Rectal smooth muscle tissue (tissue), 1 donor: ENCODE measurements at regions not wholly inside any gene's neighbourhood (a gene's known extent, or its start where the extent isn't known, plus 50 kb on each side); places are given as distances from the start of the nearest gene placed in this dataset.

Experiments used
- H3K27ac ChIP-seq: one replicate; pipeline ENCODE4 v1.7.0; 2013; ENCODE audit warnings: low read depth, low read length, inconsistent platforms
- H3K27me3 ChIP-seq: one replicate; pipeline ENCODE4 v1.7.0; 2013; ENCODE audit warnings: low read length; ENCODE audit not compliant: control insufficient read depth, insufficient read depth
- H3K36me3 ChIP-seq: one replicate; pipeline ENCODE4 v1.7.0; 2013; ENCODE audit warnings: low read length; ENCODE audit not compliant: control insufficient read depth, insufficient read depth
- H3K4me1 ChIP-seq: one replicate; pipeline ENCODE4 v1.7.0; 2013; ENCODE audit warnings: low read length; ENCODE audit not compliant: control insufficient read depth, insufficient read depth
- H3K4me3 ChIP-seq: one replicate; pipeline ENCODE4 v1.7.0; 2013; ENCODE audit warnings: low read length
- H3K9ac ChIP-seq: one replicate; pipeline ENCODE4 v1.7.0; 2013; ENCODE audit warnings: low read length

DNA sequence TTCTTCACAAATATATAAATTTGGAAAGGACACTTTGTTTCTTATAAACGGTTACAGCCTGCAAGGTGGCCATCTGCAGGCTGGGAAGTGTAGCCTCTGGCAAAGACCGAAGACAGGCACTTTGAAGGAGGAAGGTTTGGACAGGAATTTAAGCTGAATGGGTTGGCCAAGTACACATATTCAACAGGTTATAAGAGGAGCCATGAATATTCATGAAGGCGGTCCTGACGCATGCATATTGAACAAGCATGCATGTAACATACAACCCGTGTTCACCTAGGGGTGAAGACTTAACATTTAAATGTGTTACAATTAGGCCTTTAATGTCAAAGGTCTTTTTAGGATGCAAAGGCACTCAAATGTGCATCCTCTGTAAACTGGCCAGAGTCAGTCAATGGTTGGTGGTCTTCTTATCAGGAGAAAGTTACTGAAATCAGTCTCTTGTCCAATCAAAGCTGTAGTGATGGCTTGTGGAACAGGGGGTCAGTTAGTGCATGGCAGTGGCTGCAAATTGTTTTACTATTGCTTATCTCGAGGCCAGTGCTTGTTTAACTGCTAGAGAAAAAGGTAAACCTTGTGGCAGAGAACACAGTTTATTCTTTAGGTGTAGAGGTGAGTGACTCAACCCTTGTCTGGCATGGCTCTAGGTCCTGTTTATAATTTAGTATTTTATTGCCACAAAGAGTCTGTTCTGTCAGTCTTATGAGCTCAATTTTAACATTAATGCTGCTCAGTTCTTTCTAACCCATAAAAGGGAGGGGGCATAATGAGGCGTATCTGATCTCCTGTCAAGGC lies 70.3 kb upstream of the F3 start:
- Histone ChIP-seq H3K9ac (no peak overlapping the region), H3K27me3 (no peaks in the 10 kb centered on the region), H3K36me3 (no peaks in the 10 kb centered on the region), H3K4me3 (no peak overlapping the region), H3K4me1 (no peaks in the 10 kb centered on the region), H3K27ac (no peak overlapping the region)

DNA sequence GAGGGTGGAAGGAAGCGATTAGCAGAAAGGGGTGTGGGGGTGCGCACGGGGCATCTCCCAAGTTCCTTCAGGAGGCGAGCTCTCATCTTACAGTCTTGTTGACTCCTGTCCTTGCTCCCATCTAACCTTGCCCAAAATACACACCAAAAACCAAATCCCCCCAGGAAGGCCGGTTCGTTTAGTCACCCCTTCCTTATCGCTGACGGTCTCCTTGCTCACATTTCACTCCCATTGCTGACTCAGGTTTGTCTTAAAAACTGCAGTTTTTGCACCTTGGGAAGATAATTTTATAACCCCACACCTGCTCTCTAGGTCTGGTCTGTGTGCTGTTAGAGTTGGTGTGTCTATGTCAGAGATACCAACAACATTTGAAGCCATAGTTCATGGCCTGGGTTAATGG lies 68.1 kb upstream of the F3 start:
- H3K9ac ChIP-seq: no peak overlapping the region
- no peaks in the 10 kb centered on the region for H3K27me3 ChIP-seq
- H3K4me1 ChIP-seq: no peaks in the 10 kb centered on the region
- no peaks in the 10 kb centered on the region for H3K36me3 ChIP-seq
- no peak overlapping the region for H3K4me3 ChIP-seq
- H3K27ac ChIP-seq: no peak overlapping the region

DNA sequence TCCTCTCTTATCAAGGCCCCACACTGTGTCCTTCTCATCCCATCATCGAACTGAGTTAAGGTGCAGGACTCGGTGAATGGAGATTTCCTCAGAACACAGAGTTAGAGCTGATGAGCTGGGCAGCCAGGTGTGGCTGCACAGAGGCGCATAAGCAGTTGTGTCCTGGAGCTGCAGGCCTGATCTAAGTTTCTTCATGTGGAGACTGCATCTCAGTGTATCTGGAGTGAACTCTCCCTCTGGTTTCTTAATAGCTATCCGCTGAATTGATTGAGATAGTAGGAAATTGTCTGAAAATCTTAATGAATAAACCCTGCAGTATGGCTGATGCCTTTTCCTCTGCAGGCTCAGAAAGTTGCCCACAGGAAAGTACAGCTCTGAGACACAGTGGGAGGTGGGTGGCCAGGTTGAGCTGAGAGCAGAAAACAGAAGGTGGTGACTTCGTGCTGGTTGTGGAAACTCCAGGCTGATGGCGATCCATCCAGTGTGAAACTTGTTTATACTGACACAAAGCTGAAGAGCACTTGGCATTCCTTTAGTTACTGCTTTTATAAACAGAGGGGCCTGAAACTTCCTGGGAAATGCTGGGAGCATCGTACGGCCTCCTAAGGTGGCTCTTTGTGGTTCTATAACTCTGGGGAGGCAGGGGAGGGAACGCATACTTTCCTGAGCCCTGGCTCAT lies 67.4 kb upstream of the F3 start:
- no peak overlapping the region for H3K4me3 ChIP-seq
- H3K4me1 ChIP-seq: no peaks in the 10 kb centered on the region
- H3K27ac ChIP-seq: no peak overlapping the region
- no peaks in the 10 kb centered on the region for H3K36me3 ChIP-seq
- no peaks in the 10 kb centered on the region for H3K27me3 ChIP-seq
- no peak overlapping the region for H3K9ac ChIP-seq

DNA sequence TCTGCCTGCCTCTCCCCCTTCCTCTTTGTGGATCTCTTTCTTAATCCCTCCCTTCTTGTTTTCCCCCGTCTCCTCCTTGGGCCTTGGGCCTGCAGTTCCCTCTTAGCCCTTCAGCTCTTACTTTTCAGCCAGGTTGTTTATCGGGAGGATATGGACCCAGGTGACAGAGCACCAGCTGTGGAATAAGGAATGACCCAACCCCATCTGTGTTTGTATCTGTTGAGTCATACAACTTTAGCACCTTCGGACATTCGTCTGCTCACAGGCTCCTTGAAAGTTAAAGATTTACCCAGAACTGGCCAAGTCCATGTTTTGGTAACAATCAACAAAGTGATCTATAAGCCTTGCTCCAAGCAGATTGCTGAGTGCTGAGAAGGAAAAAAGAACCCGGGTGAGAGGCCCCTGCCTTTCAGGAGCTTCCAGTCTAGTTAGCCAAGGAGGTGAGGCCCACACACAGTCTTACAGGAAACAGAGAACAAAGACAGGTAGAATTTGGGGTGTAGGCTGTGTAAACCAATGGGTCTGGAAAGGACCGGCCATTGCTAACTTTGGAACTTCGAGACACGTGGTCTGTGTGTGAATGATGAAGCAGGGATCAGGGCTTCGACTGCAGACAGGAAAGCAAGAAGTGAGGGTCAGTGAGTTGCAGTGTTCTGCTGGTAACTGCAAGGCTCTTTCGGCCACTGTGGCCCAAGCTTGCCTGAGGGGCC lies 66.7 kb upstream of the F3 start:
- Histone ChIP-seq H3K4me1 (no peaks in the 10 kb centered on the region), H3K36me3 (no peaks in the 10 kb centered on the region), H3K4me3 (no peak overlapping the region), H3K27me3 (no peaks in the 10 kb centered on the region), H3K9ac (no peak overlapping the region), H3K27ac (no peak overlapping the region)

DNA sequence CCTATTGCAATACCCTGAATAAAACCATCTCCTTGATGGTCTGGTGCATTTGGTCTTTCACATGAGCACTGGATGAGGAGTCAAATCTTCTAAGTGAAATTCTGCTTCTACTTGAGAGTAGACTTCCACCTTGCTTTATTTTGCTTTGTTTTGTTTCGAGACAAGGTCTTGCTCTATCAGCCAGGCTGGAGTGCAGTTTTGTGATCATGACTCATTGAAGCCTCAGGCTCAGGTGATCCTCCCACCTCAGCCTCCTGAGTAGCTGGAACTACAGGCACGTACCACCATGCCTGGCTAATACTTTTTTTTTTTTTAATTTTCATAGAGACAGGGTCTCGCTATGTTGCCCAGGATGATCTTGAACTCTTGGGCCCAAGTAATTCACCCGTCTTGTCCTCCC lies 65.8 kb upstream of the F3 start:
- Histone ChIP-seq H3K9ac (no peak overlapping the region), H3K27me3 (no peaks in the 10 kb centered on the region), H3K4me3 (no peak overlapping the region), H3K27ac (no peak overlapping the region), H3K36me3 (no peaks in the 10 kb centered on the region), H3K4me1 (no peaks in the 10 kb centered on the region)

DNA sequence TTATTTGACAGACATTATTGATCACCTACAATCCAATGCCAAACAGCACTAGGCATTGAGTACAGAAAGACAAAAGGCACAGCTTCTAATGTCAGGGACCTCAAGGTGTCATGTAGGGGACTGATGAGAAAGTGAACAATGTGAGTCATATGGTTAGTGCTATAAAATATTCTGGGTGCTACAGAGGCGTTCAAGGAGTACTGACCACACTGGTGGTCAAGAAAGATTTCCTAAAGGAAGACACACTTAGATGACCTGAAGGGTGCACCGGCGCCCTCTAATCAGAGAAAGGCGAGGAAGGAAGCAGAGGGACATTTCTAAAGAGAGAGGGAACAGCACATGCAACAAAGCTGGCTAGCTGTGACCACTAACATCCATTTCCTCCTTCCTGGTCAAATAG lies 64.9 kb upstream of the F3 start:
- Histone ChIP-seq H3K4me3 (no peak overlapping the region), H3K27me3 (no peaks in the 10 kb centered on the region), H3K36me3 (no peaks in the 10 kb centered on the region), H3K4me1 (no peaks in the 10 kb centered on the region), H3K9ac (no peak overlapping the region), H3K27ac (no peak overlapping the region)

DNA sequence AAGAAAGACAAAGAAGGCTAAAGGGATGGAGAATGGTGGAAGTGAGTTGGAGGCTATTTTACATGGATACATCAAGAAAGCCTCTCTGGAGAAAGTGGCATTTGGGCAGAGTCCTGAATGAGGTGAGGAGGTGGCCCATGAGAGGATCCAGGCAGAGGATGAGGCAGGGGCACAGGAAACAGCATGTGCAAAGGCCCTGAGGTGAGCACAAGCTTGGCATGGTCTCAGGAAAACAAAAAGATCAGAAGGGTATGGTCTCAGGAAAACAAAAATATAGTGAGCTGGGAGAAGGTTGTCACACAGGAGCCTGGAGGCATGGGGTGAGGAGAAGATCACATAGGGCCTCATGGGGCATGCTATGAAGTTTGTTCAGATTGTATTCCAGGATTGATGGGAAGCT lies 62.1 kb upstream of the F3 start:
- H3K4me1 ChIP-seq: no peaks in the 10 kb centered on the region
- H3K9ac ChIP-seq: no peak overlapping the region
- H3K27me3 ChIP-seq: no peaks in the 10 kb centered on the region
- no peak overlapping the region for H3K27ac ChIP-seq
- no peaks in the 10 kb centered on the region for H3K36me3 ChIP-seq
- H3K4me3 ChIP-seq: no peak overlapping the region

DNA sequence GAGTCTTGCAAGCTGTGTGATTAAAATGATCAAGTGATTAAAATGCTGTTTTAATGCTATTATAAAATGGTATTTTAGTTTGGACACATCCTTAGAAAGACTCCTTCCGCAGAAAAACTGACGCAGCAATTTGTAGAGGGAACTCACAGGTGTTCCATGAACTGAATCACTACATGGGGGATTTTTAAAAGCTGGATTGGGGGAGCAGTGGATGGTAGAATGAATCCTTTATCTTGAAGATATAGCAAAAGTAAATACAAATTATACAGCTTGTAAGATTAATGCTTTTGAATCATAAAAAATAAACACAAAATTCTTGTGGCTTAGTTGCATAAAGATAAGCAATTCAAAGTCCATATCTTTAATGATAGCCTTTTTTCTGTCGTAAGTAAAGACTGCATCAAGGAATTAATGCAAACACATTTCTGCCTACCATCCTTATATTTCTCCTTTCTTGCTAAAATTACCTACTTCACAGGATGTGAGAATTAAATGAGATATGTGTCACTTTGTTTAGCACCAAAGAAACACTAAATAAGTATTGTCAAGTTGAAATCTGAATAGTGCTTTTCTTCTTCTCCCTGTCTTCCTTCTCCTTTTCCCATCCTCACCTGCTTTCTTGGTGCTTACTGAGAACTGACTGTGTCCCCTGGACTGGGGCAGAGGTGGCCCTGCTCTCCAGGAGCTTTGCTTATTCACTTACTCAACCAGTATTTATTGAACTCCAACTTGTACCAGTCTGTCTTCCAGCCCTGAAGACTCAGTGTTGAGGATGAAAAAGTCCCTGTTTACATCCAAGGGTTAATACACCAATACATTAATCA lies 61.5 kb upstream of the F3 start:
- Histone ChIP-seq H3K9ac (no peak overlapping the region), H3K4me1 (no peaks in the 10 kb centered on the region), H3K27me3 (no peaks in the 10 kb centered on the region), H3K36me3 (no peaks in the 10 kb centered on the region), H3K4me3 (no peak overlapping the region), H3K27ac (no peak overlapping the region)

DNA sequence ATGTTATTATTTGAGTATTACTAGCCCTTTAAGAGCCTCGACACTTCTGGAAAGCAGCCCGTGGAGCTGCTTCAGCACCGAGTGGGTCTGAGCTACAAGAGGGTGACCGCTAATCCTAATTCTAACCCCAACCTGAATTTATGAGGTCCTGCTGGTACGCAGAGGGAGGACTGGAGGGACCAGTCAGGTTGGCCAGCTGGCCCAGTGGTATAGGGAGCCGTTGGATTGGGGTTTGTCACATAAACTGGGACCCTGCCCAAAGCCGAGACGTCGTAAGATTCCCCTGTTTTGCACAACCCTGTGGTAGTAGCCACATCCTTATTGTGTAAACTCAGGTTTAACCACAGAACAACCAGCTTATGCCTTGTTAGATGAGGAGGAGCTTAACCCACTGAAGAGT lies 60.8 kb upstream of the F3 start:
- Histone ChIP-seq H3K36me3 (no peaks in the 10 kb centered on the region), H3K4me1 (no peaks in the 10 kb centered on the region), H3K9ac (no peak overlapping the region), H3K4me3 (no peak overlapping the region), H3K27me3 (no peaks in the 10 kb centered on the region), H3K27ac (no peak overlapping the region)

DNA sequence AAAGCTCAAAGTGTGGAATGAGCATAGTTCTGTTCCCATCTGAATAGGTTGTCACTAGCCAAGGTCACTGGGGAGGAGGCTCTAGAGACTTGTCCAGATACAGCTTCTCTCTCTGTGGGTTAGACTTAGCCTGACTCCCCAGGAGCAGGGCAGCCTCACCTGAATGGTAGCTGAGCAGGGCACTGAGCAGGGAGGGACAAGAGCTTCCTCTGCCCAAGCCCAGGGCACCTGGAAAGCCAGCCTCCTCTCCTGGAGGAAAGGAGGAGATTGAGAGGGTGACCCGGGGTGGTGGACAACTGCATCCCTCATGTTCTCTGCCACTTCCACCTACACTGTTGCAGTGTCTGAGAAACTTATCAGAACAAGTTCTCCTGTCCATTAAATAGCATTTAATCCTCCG lies 59.0 kb upstream of the F3 start:
- H3K4me1 ChIP-seq: no peaks in the 10 kb centered on the region
- no peak overlapping the region for H3K9ac ChIP-seq
- no peaks in the 10 kb centered on the region for H3K36me3 ChIP-seq
- H3K27me3 ChIP-seq: no peaks in the 10 kb centered on the region
- no peak overlapping the region for H3K27ac ChIP-seq
- no peak overlapping the region for H3K4me3 ChIP-seq

DNA sequence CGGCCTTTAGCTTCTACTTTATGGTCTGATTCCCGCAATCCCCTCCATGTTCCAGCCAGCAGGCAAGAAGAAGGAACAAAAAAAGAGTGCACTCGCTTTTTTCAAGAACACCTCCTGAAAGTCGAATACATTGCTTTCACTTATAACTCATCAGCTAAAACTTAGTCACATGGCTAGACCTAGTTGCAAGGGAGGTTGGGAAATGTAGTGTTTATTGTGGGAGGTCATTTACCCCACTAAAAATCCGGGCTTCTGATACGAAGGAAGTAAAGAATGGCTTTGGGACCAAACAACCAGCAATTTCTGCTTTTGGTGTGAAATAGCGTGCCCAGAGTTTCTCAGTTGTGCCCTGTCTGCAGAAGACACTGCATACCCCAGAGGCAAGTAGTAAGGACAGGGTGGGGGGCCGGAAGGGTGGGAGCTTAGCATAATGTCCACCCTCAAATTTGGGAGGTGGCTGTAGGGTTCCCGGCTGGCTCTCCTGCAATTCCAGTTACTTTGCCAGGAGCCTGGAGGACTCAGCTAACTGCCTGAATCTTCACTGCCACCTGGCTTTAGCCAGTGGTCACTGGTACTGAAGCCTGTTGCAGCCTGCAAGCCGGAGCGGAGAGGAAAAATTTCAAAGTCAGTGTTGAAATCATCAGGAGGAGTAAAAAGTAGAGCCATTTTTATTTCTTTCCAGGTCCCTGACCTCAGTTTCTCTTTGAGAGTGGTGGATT lies 57.7 kb upstream of the F3 start:
- no peak overlapping the region for H3K27ac ChIP-seq

DNA sequence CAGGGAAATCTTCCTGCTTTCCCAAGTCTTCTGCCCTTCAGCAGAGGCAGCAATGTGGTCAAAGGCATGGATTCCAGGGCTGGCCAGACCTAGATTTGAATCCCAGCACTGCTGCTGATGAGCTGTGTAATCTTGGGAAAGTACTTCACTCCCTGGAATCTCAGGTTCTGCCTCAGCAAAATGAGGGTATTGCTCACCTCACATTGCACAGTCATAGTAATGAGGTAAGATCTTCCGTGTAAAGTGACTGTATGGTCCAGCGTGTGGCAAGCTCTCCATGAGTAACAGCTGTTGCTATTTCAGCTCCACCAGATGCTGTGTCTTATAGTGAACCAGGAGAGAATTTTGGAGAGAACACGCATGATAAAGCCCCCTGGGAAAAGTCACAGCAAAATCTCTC lies 56.1 kb upstream of the F3 start:
- Histone ChIP-seq H3K27ac (no peak overlapping the region), H3K4me3 (no peak overlapping the region), H3K9ac (no peak overlapping the region), H3K36me3 (peaks cover 2% of the 10 kb centered on the region), H3K27me3 (no peaks in the 10 kb centered on the region), H3K4me1 (no peaks in the 10 kb centered on the region)

More for the DNA sequence above, 57.7 kb upstream of the F3 start:
- Histone ChIP-seq H3K4me3 (no peak overlapping the region), H3K27me3 (no peaks in the 10 kb centered on the region), H3K9ac (no peak overlapping the region), H3K4me1 (no peaks in the 10 kb centered on the region), H3K36me3 (peaks cover 2% of the 10 kb centered on the region)
